OCI-LY7 (cell line): ENCODE measurements at regions not wholly inside any gene's neighbourhood (a gene's known extent, or its start where the extent isn't known, plus 50 kb on each side); places are given as distances from the start of the nearest gene placed in this dataset.

ENCODE experiments used
- BruUV-seq: library from RNA; stranded (reverse); fragments of 400-500 nt; replicated peaks from 2 replicates; lab custom pipeline; 2021; lab: Mats Ljungman, UMichigan
- CTCF ChIA-PET: fragments of 300-600 bp; sonication (Branson Sonifier 250); formaldehyde crosslinking; loops from one replicate; lab custom pipeline; 2022; ENCODE audit warnings: antibody characterized with exemption; ENCODE audit not compliant: unreplicated experiment; lab: Charles Lee
- POLR2A ChIA-PET: fragments of 300-600 bp; sonication (Branson Sonifier 250); formaldehyde crosslinking; loops from one replicate; lab custom pipeline; 2022; ENCODE audit warnings: antibody characterized with exemption; lab: Charles Lee
- DNase-seq: peaks from one replicate; pipeline ENCODE4 v3.0.0-alpha.2; 2015; ENCODE audit warnings: low spot score
- H2AFZ ChIP-seq: fragments of 200-600 bp; sonication (generic), shearing (Covaris generic); 2 replicates; pipeline ENCODE4 v1.6.1; 2014; ENCODE audit warnings: mild to moderate bottlenecking, antibody characterized with exemption, low read length, moderate library complexity
- H3K27ac ChIP-seq: fragments of 200-600 bp; sonication (generic); 2 replicates; pipeline ENCODE4 v1.5.1; 2014; ENCODE audit warnings: mixed run types, low read depth, mild to moderate bottlenecking, moderate library complexity, low read length, inconsistent platforms; ENCODE audit not compliant: poor library complexity, severe bottlenecking
- H3K36me3 ChIP-seq: fragments of 200-600 bp; sonication (generic); 2 replicates; pipeline ENCODE4 v1.6.1; 2014; ENCODE audit warnings: mild to moderate bottlenecking, antibody characterized with exemption, low read length, moderate library complexity, mixed read lengths; ENCODE audit not compliant: insufficient read depth
- H3K4me1 ChIP-seq: fragments of 200-600 bp; sonication (generic); 2 replicates; pipeline ENCODE4 v1.5.1; 2014; ENCODE audit warnings: mild to moderate bottlenecking, low read length; ENCODE audit not compliant: insufficient read depth, poor library complexity, severe bottlenecking
- H3K4me2 ChIP-seq: fragments of 200-600 bp; sonication (generic); 2 replicates; pipeline ENCODE4 v1.6.1; 2014; ENCODE audit warnings: mild to moderate bottlenecking, low read length
- H3K4me3 ChIP-seq: fragments of 200-600 bp; sonication (generic); 2 replicates; pipeline ENCODE4 v1.5.1; 2014; ENCODE audit warnings: mild to moderate bottlenecking, low read depth, low read length; ENCODE audit not compliant: poor library complexity, severe bottlenecking
- H3K79me2 ChIP-seq: fragments of 200-600 bp; sonication (generic); 2 replicates; pipeline ENCODE4 v1.6.1; 2016; ENCODE audit warnings: low read depth, mild to moderate bottlenecking, low read length, moderate library complexity, mixed read lengths; ENCODE audit not compliant: insufficient read depth
- H3K9me2 ChIP-seq: fragments of 200-600 bp; sonication (generic); 2 replicates; pipeline ENCODE4 v1.6.1; 2016; ENCODE audit warnings: mild to moderate bottlenecking, low read length, mixed read lengths; ENCODE audit not compliant: insufficient read depth
- H3K9me3 ChIP-seq: fragments of 200-600 bp; sonication (generic); 2 replicates; pipeline ENCODE4 v1.6.1; 2014; ENCODE audit warnings: mild to moderate bottlenecking, mixed run types, low read length, mixed read lengths
- H4K20me1 ChIP-seq: fragments of 200-600 bp; sonication (generic); 2 replicates; pipeline ENCODE4 v1.6.1; 2014; ENCODE audit warnings: mild to moderate bottlenecking, antibody characterized with exemption, low read length, moderate library complexity, mixed read lengths; ENCODE audit not compliant: insufficient read depth
- EZH2phosphoT487 ChIP-seq: fragments of 200-600 bp; sonication (generic); IDR thresholded peaks from 2 replicates; pipeline ENCODE4 v1.6.1; 2018; ENCODE audit warnings: low read depth, borderline replicate concordance, mild to moderate bottlenecking, mixed run types, antibody characterized with exemption, low read length, moderate library complexity, mixed read lengths
- intact Hi-C: fragments of 100-400 bp; cut with micrococcal nuclease; formaldehyde crosslinking; loops from one replicate; pipeline ENCODE4 v1.10.0; 2022; ENCODE audit not compliant: unreplicated experiment
- TF ChIP-seq, protein P1 (sequence below): fragments of 200-600 bp; sonication (generic); conservative IDR thresholded peaks from 2 replicates; pipeline ENCODE4 v1.5.1; 2014; ENCODE audit warnings: mild to moderate bottlenecking, antibody characterized with exemption, low read length, moderate library complexity, mixed read lengths

DNA sequence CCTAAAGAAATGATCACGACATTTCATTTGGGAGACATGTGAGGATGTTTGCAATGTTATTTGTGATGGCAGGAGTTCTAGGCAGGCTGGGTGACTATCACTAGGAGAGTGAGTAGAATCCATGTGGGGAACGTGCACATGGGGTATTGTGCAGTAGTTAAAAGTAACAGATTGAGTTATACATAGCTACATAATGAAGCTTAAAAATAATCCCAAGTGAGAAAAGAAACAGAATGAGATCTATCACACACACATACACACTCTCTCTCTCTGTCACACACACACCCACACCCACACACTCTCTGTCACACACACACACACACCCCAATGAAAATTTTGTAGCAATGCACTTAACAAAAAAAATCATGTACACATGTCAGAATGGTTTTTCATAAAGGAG is 218.7 kb upstream of the ARG1 start:
- no peaks in the 10 kb centered on the region for H4K20me1 ChIP-seq
- H3K4me3 ChIP-seq = no peak overlapping the region
- no peaks in the 10 kb centered on the region for H3K4me1 ChIP-seq
- H3K79me2 ChIP-seq = no peaks in the 10 kb centered on the region
- ChIA-PET POLR2A (interaction anchor here (0.7 kb wide), 1 partner anchor 338 kb away, joined by 3 read pairs; no protein-coding TSS in a partner anchor), CTCF (no interaction called here)
- H3K9me3 ChIP-seq = no peaks in the 10 kb centered on the region
- no peak overlapping the region for H3K27ac ChIP-seq
- intact Hi-C loops = no loop called here
- no peaks in the 10 kb centered on the region for H3K9me2 ChIP-seq
- TF ChIP-seq EZH2phosphoT487 = no peak
- TF ChIP-seq, protein P1, sequence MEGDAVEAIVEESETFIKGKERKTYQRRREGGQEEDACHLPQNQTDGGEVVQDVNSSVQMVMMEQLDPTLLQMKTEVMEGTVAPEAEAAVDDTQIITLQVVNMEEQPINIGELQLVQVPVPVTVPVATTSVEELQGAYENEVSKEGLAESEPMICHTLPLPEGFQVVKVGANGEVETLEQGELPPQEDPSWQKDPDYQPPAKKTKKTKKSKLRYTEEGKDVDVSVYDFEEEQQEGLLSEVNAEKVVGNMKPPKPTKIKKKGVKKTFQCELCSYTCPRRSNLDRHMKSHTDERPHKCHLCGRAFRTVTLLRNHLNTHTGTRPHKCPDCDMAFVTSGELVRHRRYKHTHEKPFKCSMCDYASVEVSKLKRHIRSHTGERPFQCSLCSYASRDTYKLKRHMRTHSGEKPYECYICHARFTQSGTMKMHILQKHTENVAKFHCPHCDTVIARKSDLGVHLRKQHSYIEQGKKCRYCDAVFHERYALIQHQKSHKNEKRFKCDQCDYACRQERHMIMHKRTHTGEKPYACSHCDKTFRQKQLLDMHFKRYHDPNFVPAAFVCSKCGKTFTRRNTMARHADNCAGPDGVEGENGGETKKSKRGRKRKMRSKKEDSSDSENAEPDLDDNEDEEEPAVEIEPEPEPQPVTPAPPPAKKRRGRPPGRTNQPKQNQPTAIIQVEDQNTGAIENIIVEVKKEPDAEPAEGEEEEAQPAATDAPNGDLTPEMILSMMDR = no peak
- H3K4me2 ChIP-seq = no peak overlapping the region
- no peaks in the 10 kb centered on the region for H3K36me3 ChIP-seq
- no peak overlapping the region for H2AFZ ChIP-seq
- BruUV-seq = no TSS peak
- no peak for DNase-seq

DNA sequence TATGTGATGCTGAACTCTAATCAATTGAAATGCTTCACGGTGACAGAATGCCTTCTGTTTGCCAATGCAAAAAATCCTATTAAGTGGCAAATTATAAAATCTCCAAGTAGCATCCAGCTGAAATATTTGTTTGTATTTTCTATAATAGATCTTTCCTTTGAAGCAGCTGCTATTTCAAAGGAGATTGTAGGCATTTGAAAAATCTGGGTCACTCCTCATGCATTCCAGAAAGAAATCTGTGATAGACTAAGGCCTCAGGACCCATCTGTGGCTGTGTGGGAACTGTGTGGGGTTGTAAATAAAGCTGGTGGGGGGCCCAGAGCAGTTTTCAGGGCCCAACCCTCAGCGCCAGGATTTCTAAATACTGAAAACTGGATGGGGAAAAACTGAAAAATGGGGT is 216.9 kb upstream of the ARG1 start:
- Histone ChIP-seq H3K4me2 (no peak overlapping the region), H4K20me1 (no peaks in the 10 kb centered on the region), H2AFZ (no peak overlapping the region), H3K9me3 (no peaks in the 10 kb centered on the region), H3K79me2 (no peaks in the 10 kb centered on the region), H3K9me2 (no peaks in the 10 kb centered on the region), H3K36me3 (no peaks in the 10 kb centered on the region), H3K27ac (no peak overlapping the region), H3K4me3 (no peak overlapping the region), H3K4me1 (no peaks in the 10 kb centered on the region)
- CTCF ChIA-PET = no interaction called here
- intact Hi-C loops = no loop called here
- no TSS peak for BruUV-seq
- no peak for DNase-seq
- POLR2A ChIA-PET = interaction anchor here (1.1 kb wide), 1 partner anchor 8 kb away, joined by 6 read pairs; no protein-coding TSS in a partner anchor
- TF ChIP-seq, protein P1 = no peak
- TF ChIP-seq EZH2phosphoT487 = no peak

DNA sequence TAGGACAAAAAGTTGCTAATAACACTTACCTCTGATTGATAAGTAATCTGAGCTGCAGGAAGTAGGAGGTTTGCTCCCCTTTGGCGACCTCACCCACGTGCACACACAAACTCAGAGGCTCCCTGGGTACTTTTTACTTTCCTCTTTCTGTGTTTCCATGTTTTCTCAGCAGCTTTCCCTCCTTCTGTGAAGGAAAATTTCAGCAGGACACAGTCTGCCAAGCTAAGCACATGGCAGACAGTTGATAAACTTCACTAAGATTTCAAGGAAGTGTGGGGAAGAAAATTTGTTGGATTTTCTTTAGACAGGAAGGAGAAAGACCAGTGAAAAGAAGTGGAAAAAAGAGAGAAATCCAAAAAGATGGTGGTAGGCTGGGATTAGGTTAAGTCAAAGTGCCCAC is 215.5 kb upstream of the ARG1 start:
- CTCF ChIA-PET = no interaction called here
- no peak for DNase-seq
- no TSS peak for BruUV-seq
- Histone ChIP-seq H3K9me3 (no peaks in the 10 kb centered on the region), H3K4me3 (no peak overlapping the region), H3K27ac (no peak overlapping the region), H4K20me1 (no peaks in the 10 kb centered on the region), H3K4me1 (no peaks in the 10 kb centered on the region), H2AFZ (peak overlapping the region; percentile 63; the same call in 1 of the 2 replicates), H3K36me3 (no peaks in the 10 kb centered on the region), H3K4me2 (no peak overlapping the region), H3K9me2 (no peaks in the 10 kb centered on the region), H3K79me2 (no peaks in the 10 kb centered on the region)
- POLR2A ChIA-PET = interaction anchor here (0.6 kb wide), 1 partner anchor 553 kb away, joined by 3 read pairs; no protein-coding TSS in a partner anchor
- TF ChIP-seq, protein P1 = no peak
- no peak for TF ChIP-seq EZH2phosphoT487
- intact Hi-C loops = no loop called here
